OCI-LY1 (cell line): ENCODE measurements at regions not wholly inside any gene's neighbourhood (a gene's known extent, or its start where the extent isn't known, plus 50 kb on each side); places are given as distances from the start of the nearest gene placed in this dataset.

Experiments used
- EZH2 ChIP-seq: fragments of 200-600 bp; sonication (generic), shearing (Covaris generic); IDR thresholded peaks from 2 replicates; pipeline ENCODE4 v1.8.0; 2017; ENCODE audit warnings: borderline replicate concordance, mixed run types, mild to moderate bottlenecking, antibody characterized with exemption, low read length, moderate library complexity, mixed read lengths
- TF ChIP-seq, protein P1 (sequence below): fragments of 200-600 bp; sonication (generic), shearing (Covaris generic); IDR thresholded peaks from 2 replicates; pipeline ENCODE4 v1.5.1; 2017; ENCODE audit warnings: mild to moderate bottlenecking, antibody characterized with exemption, low read length, moderate library complexity, mixed read lengths

GRCh38 chr7:130996833-130997231 lies 262.8 kb upstream of the KLF14 start:
- TF ChIP-seq, protein P1, sequence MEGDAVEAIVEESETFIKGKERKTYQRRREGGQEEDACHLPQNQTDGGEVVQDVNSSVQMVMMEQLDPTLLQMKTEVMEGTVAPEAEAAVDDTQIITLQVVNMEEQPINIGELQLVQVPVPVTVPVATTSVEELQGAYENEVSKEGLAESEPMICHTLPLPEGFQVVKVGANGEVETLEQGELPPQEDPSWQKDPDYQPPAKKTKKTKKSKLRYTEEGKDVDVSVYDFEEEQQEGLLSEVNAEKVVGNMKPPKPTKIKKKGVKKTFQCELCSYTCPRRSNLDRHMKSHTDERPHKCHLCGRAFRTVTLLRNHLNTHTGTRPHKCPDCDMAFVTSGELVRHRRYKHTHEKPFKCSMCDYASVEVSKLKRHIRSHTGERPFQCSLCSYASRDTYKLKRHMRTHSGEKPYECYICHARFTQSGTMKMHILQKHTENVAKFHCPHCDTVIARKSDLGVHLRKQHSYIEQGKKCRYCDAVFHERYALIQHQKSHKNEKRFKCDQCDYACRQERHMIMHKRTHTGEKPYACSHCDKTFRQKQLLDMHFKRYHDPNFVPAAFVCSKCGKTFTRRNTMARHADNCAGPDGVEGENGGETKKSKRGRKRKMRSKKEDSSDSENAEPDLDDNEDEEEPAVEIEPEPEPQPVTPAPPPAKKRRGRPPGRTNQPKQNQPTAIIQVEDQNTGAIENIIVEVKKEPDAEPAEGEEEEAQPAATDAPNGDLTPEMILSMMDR, result no peak
- TF ChIP-seq EZH2, result no peak
